ENCODE measurements at regions not wholly inside any gene's neighbourhood (a gene's known extent, or its start where the extent isn't known, plus 50 kb on each side); places are given as distances from the start of the nearest gene placed in this dataset.

DNA sequence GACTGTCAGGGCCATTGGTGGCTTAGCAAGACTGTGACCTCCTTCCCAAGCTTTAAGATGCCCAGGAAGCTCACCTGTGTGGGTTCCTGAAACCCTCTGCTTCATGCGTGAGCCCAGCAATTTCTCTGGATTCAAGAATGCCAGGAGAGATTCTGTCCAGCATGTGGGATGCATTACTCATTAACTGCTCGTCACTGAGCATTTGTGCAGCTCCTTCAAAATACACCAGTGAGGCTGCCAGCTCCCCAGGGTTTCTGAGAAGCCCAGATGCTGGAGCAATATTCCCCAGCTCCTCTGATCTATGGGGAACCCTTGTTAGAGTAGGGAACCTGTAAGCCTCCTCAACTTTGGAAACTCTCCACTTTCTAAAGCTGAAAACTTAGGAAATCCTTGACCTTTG, 126.5 kb downstream of the CHST1 start:
- TF ChIP-seq POLR2A (IDR thresholded peaks at IDR 0.05; ENCODE audit: extremely low read depth, insufficient read length) (no peak), CTCF (IDR thresholded peaks at IDR 0.05; ENCODE audit: low read depth, low read length) (no peak), MYC (IDR thresholded peaks at IDR 0.05; ENCODE audit: low read depth, low read length) (no peak)
- TF ChIP-seq, protein P1, sequence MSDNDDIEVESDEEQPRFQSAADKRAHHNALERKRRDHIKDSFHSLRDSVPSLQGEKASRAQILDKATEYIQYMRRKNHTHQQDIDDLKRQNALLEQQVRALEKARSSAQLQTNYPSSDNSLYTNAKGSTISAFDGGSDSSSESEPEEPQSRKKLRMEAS (IDR thresholded peaks at IDR 0.05; ENCODE audit: low read depth, low read length), result no peak
